K562 (cell line): ENCODE measurements at regions not wholly inside any gene's neighbourhood (a gene's known extent, or its start where the extent isn't known, plus 50 kb on each side); places are given as distances from the start of the nearest gene placed in this dataset.

Experiments used
- CREB1 ChIP-seq, 2 experiments: sonication (generic) in 1 of 2; formaldehyde crosslinking in 1 of 2; IDR thresholded peaks; 2 replicates each; pipeline versions ENCODE4 v1.6.1 to v1.8.0; 2012 to 2022; ENCODE audit warnings: inconsistent platforms in 1 of 2, mild to moderate bottlenecking in 1 of 2, missing genetic modification reagents in 1 of 2, moderate library complexity in 1 of 2
- JUND ChIP-seq, 2 experiments: IDR thresholded peaks; 2 replicates in 1 of 2; 3 replicates in 1 of 2; pipeline ENCODE4 v1.6.1; 2011; ENCODE audit warnings: borderline replicate concordance in 2 of 2, low read depth in 2 of 2, low read length in 2 of 2, improper control_type of control experiment in 1 of 2, missing biosample characterization in 1 of 2, missing genetic modification characterization in 1 of 2, missing genetic modification reagents in 1 of 2
- ZNF583 ChIP-seq: fragments of 250-450 bp; sonication (Bioruptor Pico); IDR thresholded peaks from 2 replicates; pipeline ENCODE4 v1.4.0; 2020
- TF ChIP-seq, protein P1 (sequence below), 3 experiments: IDR thresholded peaks in 2 of 3; conservative IDR thresholded peaks in 1 of 3; 2 replicates each; pipeline ENCODE4 v1.5.1; 2011 to 2012; ENCODE audit warnings: low read length in 3 of 3, mild to moderate bottlenecking in 3 of 3, control low read depth in 2 of 3, improper control_type of control experiment in 1 of 3, inconsistent platforms in 1 of 3, low read depth in 1 of 3, mixed read lengths in 1 of 3, moderate library complexity in 1 of 3; ENCODE audit not compliant: insufficient read depth in 2 of 3

GRCh38 chr7:92969061-92969460 lies 132.7 kb upstream of the CDK6 start:
- TF ChIP-seq, protein P1, sequence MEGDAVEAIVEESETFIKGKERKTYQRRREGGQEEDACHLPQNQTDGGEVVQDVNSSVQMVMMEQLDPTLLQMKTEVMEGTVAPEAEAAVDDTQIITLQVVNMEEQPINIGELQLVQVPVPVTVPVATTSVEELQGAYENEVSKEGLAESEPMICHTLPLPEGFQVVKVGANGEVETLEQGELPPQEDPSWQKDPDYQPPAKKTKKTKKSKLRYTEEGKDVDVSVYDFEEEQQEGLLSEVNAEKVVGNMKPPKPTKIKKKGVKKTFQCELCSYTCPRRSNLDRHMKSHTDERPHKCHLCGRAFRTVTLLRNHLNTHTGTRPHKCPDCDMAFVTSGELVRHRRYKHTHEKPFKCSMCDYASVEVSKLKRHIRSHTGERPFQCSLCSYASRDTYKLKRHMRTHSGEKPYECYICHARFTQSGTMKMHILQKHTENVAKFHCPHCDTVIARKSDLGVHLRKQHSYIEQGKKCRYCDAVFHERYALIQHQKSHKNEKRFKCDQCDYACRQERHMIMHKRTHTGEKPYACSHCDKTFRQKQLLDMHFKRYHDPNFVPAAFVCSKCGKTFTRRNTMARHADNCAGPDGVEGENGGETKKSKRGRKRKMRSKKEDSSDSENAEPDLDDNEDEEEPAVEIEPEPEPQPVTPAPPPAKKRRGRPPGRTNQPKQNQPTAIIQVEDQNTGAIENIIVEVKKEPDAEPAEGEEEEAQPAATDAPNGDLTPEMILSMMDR (IDR thresholded peaks at IDR 0.05 in 2 of 3, conservative IDR thresholded peaks at IDR 0.05 in 1 of 3; ENCODE audit: insufficient read depth in 2 of 3, low read depth in 1 of 3, low read length in 3 of 3), result no peak
- TF ChIP-seq JUND (IDR thresholded peaks at IDR 0.05; ENCODE audit: borderline replicate concordance, low read depth, low read length) (no peak), JUND (tag; IDR thresholded peaks at IDR 0.05; ENCODE audit: borderline replicate concordance, low read depth, low read length) (no peak), ZNF583 (CRISPR knock-in tag) (no peak), CREB1 (IDR thresholded peaks at IDR 0.05) (no peak), CREB1 (CRISPR knock-in tag; IDR thresholded peaks at IDR 0.05) (no peak)
